GM18867 (cell line): ENCODE measurements at regions not wholly inside any gene's neighbourhood (a gene's known extent, or its start where the extent isn't known, plus 50 kb on each side); places are given as distances from the start of the nearest gene placed in this dataset.

Source experiments
- ATAC-seq: cut with Tn5 transposase; IDR thresholded peaks from one replicate; pipeline ENCODE4 v1.9.1; 2021; ENCODE audit warnings: mild to moderate bottlenecking, moderate library complexity; ENCODE audit not compliant: unreplicated experiment

GRCh38 chr3:76582098-76582497 lies 457.8 kb upstream of the ROBO2 start:
- no peak for ATAC-seq

DNA sequence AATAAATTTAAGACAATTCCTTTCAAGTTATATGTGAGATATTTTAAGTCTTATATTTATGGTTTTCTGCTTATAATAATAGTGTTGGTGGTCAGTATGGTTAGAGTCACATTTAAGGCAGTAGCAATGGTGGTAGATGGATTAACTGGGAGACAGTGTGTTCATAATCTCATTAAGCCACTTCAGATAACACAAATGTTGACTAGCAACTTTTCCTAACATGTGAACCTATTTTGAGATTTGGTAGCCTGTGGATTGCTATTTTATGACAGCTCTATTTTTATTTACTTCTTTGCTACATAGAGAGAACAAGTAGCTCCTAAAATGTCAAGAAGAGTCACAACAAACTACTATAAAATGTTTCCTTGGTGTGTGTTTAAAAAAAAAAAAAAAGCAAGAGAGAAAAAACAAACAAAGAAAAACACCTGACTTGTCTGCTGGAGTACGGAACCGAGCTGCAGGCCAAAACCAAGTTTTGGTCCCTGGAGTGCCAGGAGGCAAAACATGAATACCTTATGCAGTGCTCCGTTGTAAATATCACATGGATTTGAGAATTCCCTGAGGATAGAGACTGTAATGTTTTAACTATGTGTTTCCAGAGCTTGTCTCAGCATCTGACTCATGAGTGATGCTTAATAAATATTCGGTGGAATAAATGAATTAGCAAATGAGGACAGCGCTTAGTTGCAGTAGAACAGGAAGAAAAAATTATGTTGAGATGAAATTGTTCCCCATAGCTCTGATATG lies 457.1 kb upstream of the ROBO2 start:
- no peak for ATAC-seq

DNA sequence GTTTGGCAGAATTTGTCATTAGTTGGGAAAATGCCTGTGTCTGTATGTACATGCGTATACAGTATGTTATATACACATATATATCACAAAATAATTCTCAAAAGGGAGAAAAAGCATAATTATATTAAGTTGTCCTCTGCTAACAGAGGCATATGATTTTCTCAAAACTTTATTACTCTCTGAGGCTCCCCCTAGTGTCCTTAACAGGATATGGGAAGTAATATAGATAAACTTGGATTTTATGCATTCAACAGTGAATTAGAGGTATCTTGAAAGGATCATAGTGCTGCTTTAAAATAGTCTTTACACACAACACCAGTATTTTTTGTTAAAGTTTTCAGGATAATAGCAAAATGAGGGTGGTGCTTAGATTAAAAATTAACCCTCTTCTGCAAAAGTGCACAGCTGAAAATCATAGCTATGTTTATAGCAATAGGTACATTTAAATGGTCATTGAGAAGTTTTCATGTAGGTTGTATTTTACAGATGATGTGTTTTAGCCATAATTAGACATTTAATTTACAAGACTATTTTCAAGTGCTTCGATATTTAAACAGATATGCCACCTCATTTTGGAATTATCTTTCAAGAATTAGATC lies 454.0 kb upstream of the ROBO2 start:
- peak; percentile 61 for ATAC-seq

GRCh38 chr3:76586471-76586870 lies 453.4 kb upstream of the ROBO2 start:
- ATAC-seq: no peak

DNA sequence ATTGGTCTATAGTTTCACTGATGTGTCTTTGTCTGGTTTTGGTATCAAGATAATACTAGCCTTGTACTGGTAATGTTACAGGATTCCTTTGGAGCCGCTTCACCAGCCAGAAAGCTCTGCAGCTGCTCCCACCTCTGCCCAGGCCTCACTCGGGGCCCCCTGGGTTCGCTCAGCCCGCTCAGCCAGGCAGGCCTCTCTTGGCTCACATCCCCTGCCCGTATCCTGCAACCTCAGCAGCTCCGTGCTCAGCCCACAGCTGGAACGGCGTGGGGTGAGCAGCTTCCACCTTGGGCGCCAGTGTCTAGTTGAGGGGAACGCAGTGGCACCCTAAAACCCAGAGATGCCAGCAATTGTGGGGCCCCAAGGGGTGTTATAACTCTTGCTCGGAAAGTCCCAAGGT lies 429.7 kb upstream of the ROBO2 start:
- no peak for ATAC-seq

DNA sequence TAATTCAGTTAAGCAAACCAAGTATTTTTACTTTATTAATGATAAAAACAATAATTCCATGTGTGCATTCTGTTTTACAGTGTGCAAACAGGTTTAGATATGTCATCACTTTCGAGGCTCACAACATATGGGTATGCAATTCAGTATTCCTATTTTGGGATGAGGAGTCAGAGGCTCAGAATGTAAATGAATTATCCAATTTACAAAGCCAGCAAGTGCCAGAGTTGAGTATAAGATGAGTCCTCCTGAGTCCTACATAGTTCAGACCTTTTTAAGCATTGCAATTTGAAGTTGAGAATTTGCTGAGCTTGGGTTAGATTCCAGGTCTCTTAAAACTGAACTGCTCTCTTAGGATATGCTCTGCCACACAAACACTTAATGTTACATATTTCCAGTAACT lies 424.2 kb upstream of the ROBO2 start:
- no peak for ATAC-seq

GRCh38 chr3:76624164-76624563 lies 415.7 kb upstream of the ROBO2 start:
- ATAC-seq: no peak

DNA sequence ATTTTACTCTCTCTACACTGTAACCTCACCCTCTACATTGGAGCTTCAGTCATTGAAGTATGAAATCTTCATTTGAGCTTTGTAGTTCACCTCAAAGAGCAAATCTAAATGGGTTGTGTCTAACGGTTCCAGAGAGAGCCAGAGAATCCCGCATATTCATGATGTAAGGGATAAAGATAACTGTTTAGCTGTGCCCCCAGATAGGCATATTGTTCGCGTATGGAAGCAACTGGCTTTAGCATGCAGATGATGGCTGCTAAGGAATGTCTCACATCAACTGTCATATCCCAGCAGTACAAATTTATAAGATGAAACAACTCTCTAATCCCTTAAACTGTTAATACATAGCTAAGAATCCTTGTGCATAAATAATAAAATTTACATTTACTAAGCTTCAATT lies 412.7 kb upstream of the ROBO2 start:
- no peak for ATAC-seq

DNA sequence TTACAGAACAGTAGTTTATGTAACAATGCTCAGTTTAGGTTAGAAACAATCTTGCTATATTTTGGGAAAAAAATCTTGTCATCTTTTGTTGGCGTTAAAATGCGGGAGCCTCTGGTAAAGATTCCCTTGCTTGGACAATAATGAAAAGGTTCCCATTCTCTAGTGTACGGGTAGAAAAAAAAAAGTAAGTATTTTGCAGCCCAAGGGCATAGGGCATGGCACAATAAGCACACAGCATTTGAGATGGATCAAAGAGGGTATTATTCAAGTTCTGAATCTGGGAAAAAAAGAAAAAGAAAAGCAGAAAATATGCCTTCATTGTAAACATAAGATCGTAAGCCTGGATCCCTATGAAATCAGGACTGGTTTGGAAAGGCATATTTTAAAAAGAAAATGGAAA lies 408.6 kb upstream of the ROBO2 start:
- ATAC-seq: no peak

DNA sequence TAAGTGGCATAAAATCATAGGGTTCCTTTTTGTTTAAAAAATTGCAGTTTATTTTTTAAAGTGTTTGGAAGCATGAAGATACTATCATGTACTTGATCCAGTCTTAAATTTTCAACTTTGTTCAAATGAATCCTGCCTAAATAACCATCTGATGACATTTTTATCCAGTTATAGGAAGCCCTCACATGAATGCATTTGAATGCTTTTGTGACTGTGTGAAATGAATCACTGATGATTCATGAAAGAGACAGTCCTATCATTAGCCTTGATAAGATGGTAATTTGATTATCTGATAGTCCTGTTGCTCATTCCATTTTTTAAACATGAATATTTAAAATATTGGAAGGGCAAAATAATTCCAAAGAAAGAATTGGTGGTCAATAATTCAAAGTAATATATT lies 401.9 kb upstream of the ROBO2 start:
- ATAC-seq: no peak

DNA sequence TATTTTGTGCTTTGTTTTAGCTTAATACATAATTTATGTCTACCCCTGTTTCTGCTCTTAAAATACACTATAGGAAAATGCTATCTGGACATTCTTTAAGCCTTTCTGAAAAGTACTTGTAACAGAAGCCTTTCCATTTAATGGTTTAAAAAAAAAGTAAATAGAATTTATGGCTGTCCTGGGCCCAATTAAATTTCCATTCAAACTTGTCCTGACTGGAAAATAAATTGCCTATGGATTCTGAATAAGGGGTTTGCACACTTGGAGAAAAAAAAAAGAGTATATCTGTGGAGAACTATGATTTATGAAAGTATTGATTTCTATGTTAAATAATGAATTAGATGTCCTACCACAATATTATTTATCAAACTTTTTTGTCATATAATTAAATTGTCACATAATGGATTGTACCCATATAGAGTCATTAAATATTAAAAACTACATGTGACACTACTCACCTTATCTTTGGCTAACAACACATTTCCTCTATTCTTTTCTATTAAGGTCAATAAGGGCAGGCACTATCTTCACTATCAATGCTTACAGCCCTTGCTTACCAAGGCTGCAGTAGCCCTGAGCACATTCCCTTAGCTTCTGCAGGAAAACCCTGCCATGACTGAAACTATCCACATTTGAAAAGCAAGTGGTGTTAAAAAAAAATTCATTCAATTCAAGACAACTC lies 396.1 kb upstream of the ROBO2 start:
- ATAC-seq: no peak

GRCh38 chr3:76644305-76644675 lies 395.6 kb upstream of the ROBO2 start:
- ATAC-seq: no peak

GRCh38 chr3:76645724-76646123 lies 394.2 kb upstream of the ROBO2 start:
- no peak for ATAC-seq

GRCh38 chr3:76646921-76647562 lies 392.9 kb upstream of the ROBO2 start:
- no peak for ATAC-seq

GRCh38 chr3:76651784-76652183 lies 388.1 kb upstream of the ROBO2 start:
- ATAC-seq: no peak

DNA sequence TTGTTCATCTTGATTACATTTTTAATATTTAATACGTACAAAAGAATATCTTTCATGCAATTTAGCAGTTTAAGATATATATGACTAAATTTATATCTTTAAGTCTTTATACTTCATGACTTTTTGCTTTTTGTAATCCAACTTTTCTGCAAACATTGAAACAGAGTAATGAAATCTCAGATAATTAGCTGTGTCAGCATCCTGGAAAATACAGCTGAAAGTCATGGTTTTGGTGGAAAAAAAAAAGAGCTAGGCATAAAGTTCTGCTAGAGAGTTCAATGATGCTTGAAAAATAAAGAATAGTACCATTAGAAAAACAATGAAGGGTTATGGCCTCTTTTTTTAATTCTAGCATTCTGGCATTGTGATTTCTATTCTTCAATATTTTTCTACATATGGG lies 387.4 kb upstream of the ROBO2 start:
- no peak for ATAC-seq

GRCh38 chr3:76653640-76654251 lies 386.2 kb upstream of the ROBO2 start:
- no peak for ATAC-seq

DNA sequence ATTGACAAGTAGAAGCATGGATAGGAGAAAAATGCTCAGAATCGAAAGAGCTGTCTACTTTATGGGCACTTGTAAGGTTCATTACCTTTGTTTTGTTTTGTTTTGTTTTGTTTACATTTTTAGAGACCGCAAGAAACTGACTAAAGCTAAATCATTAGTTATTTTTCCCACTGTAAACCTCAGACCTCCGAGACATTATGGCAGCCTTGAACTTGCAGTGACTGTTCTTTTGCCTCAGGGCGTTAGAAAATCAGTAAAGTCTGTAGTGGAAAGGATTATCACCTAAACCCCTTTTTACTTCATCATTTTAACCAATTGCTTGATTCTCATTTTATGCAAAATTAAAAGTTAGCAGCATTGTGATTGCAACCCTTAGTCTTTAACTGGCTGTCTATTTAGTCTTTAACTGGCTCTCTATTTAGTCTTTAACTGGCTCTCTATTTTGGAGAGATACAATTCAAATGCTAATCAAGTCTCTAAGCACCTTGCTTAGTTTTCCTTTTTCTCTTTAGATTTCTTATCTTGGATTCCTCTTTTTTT lies 383.3 kb upstream of the ROBO2 start:
- no peak for ATAC-seq

GRCh38 chr3:76657909-76658308 lies 382.0 kb upstream of the ROBO2 start:
- no peak for ATAC-seq

DNA sequence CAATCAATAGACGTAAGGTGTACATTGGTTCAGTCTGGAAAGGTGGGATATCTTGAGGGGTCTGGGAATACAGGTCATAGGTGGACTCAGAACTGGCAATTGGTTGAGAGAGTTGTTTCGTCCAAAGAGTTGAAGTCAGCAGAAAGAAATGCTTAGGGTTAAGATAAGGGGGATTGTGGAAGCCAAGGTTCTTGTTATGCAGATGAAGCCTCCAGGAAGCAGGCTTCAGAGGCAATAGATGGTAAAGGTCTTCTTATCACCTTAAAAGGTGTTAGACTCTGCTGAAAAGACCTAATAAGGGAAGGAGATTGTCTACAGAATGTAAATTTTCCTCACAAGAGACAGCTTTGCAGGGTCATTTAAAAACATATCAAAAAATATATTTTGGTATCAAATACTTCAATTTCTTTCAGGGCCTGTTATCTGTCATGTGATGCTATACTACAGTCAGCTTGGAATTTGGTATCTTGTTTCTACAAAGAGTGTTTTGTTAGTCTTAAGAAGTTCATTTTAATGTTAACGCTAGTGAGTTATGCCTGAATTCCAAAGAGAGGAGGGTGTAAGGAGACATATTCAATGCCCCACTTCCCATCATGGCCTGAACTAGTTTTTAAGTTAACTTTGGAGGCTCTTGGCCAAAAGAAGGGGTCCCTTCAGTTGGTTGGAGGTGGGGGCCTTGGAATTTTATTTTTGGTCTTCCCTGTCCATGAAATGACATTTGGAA lies 378.2 kb upstream of the ROBO2 start:
- ATAC-seq: no peak

GRCh38 chr3:76664816-76665215 lies 375.1 kb upstream of the ROBO2 start:
- ATAC-seq: no peak
